ENCODE measurements at regions not wholly inside any gene's neighbourhood (a gene's known extent, or its start where the extent isn't known, plus 50 kb on each side); places are given as distances from the start of the nearest gene placed in this dataset.
"Not testable (repeated sequence)": the region's sequence is repeated elsewhere in the genome, so short reads cannot be mapped to it uniquely, and the experiment has no call there.

- DNase-seq: no peak
Observed at GRCh38 chr10:3287572-3288445, 115.2 kb upstream of the PITRM1 start.

GRCh38 chr10:3282674-3283017 lies 110.1 kb upstream of the PITRM1 start:
- DNase-seq: no peak

- no peak for DNase-seq
Observed at GRCh38 chr10:3281941-3282673, 109.5 kb upstream of the PITRM1 start.

- no peak for DNase-seq
Observed at GRCh38 chr10:3278771-3279170, 106.2 kb upstream of the PITRM1 start.

GRCh38 chr10:3277566-3277965 lies 105.0 kb upstream of the PITRM1 start:
- DNase-seq: no peak

- DNase-seq: no peak
Observed at GRCh38 chr10:3274414-3274813, 101.8 kb upstream of the PITRM1 start.

- DNase-seq: no peak
Observed at GRCh38 chr10:3273966-3274365, 101.4 kb upstream of the PITRM1 start.

- DNase-seq: no peak
Observed at GRCh38 chr10:3272300-3272699, 99.7 kb upstream of the PITRM1 start.

GRCh38 chr10:3271354-3272115 lies 99.0 kb upstream of the PITRM1 start:
- no peak for DNase-seq

- no peak for DNase-seq
Observed at GRCh38 chr10:3270577-3271316, 98.2 kb upstream of the PITRM1 start.

- DNase-seq: no peak
Observed at GRCh38 chr10:3268025-3268424, 95.4 kb upstream of the PITRM1 start.

GRCh38 chr10:3265088-3265487 lies 92.5 kb upstream of the PITRM1 start:
- DNase-seq: no peak

- no peak for DNase-seq
Observed at GRCh38 chr10:3264161-3264761, 91.7 kb upstream of the PITRM1 start.

GRCh38 chr10:3263747-3264146 lies 91.2 kb upstream of the PITRM1 start:
- DNase-seq: no peak

- DNase-seq: no peak
Observed at GRCh38 chr10:3263082-3263481, 90.5 kb upstream of the PITRM1 start.

GRCh38 chr10:3261921-3262320 lies 89.3 kb upstream of the PITRM1 start:
- no peak for DNase-seq

GRCh38 chr10:3260066-3260834 lies 87.7 kb upstream of the PITRM1 start:
- DNase-seq: no peak

- no peak for DNase-seq
Observed at GRCh38 chr10:3259499-3259898, 86.9 kb upstream of the PITRM1 start.

GRCh38 chr10:3258394-3258793 lies 85.8 kb upstream of the PITRM1 start:
- DNase-seq: no peak

- DNase-seq: no peak
Observed at GRCh38 chr10:3255616-3256015, 83.0 kb upstream of the PITRM1 start.

- DNase-seq: no peak
Observed at GRCh38 chr10:3255075-3255474, 82.5 kb upstream of the PITRM1 start.

GRCh38 chr10:3253974-3254373 lies 81.4 kb upstream of the PITRM1 start:
- DNase-seq: not testable (repeated sequence)

Data from activated CD8-positive, alpha-beta memory T cell treated with anti-CD3 and anti-CD28 coated beads, Interleukin-2, amount 50 U/mL, for 48 hours (primary cell).